IPS-NIHi11 (cell line): ENCODE measurements at regions not wholly inside any gene's neighbourhood (a gene's known extent, or its start where the extent isn't known, plus 50 kb on each side); places are given as distances from the start of the nearest gene placed in this dataset.

Experiments
- DNase-seq: peaks from one replicate; pipeline ENCODE4 v3.0.0; 2012; ENCODE audit warnings: mixed read lengths, low spot score

GRCh38 chr6:156407334-156407733 lies 369.8 kb upstream of the ARID1B start:
- no peak for DNase-seq

DNA sequence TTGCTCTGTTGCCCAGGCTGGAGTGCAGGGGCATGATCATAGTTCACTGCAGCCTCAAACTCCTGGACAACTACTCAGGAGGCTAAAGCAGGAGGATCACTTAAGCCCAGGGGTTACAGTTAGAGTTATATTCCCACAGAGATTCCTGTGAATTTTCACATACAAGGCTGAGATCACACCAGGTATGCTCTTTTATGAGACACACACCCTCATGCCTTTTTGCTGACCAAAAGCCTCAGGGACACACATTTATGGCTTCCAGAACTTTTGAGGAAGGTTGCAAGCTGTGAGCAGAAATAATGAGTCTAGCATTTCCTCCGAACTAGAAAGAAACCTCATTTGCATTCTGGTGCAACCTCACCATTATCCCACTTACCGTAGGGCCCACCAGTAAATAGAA lies 370.5 kb upstream of the ARID1B start:
- DNase-seq, result no peak

- no peak for DNase-seq
These were observed 371.1 kb upstream of the ARID1B start for GRCh38 chr6:156406099-156406498.

- no peak for DNase-seq
These were observed 374.6 kb upstream of the ARID1B start for GRCh38 chr6:156402628-156403027.

DNA sequence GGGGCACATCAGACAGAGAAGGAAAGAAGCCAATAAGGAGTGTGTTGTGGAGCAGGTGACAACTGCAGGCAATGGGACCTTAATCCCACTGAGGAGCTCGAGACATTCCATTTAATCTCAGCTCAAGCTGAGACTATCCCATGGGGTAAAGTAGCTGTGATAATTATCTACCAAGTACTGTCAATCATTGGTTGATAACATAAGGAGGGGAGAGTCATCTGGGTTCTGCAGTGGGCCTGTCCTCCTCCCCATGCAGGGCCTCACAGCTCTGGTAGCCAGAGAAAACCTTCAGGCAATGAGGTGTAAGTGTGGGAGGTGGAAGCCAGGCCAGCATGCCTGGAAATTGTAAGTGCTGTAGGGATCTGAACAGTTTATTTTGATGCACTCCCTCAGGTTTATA lies 375.0 kb upstream of the ARID1B start:
- DNase-seq, result no peak

- no peak for DNase-seq
These were observed 376.7 kb upstream of the ARID1B start for GRCh38 chr6:156400487-156400886.

DNA sequence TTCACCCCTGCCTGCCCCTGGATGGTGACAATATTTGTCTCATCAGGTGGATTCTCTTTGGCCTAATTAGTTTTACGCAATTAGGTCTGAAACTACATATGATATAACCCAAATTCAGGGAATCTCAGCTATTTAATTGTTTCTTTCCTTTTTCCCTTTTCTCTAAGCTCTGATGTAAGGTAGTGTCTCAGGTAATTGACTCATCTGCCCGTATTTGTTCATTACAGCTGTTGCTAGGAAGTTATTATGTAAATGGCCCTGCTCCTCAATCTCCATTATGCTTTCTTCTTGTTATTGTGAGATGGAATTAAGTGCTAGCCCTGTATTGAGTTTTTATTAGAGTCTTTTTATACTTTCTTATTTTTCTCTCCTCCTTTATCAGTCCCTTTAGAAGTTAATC lies 378.2 kb upstream of the ARID1B start:
- DNase-seq, result no peak

DNA sequence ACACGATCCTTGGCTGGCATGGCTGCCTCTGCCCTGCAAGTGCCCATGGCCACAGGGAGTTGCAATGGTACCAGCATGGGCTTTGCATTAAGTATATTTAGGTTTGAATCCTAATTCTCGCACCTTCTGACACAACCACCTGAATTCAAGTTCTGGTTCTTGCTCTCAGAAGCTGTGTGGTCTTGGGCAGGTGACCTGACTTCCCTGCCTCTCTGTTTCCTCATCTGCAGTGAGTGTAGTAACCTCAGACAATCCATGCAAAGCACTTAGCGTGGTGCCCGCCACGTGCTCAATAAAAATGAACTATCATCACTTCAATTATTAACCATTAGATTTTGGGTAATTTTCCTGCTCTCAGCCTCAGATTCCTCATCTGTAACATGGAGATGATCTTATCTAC lies 378.8 kb upstream of the ARID1B start:
- no peak for DNase-seq

DNA sequence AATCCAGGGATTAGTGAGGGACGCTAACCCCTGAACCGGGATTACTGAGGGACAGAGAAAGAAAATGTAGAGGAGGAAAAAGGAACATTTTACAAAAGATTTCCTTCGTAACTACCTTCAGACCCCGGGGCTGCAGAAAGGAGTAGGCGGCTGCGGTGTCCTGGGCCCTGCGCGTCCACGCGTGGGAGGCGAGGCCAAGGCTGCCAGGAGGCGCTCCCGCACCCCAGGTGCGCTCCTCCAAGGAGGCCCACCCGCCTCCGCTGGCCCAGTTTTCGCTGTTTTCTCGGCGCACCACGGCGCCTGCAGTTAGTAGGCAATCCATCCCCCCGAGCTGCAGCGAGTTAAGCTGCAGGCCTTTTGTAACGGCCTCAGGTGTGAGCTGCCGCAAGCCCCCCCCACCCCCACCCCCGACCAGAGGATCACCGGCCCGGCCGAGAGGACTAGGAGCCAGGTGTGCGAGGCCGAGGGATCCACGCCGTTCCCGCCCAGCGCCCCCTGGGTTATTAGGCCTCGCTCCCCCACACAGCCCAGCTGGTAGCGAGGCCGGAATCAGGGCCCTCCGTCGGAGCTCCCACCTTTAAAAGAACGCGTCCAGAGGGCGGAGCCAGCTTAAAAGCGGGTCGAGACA lies 380.3 kb upstream of the ARID1B start:
- peak; percentile 41 for DNase-seq

DNA sequence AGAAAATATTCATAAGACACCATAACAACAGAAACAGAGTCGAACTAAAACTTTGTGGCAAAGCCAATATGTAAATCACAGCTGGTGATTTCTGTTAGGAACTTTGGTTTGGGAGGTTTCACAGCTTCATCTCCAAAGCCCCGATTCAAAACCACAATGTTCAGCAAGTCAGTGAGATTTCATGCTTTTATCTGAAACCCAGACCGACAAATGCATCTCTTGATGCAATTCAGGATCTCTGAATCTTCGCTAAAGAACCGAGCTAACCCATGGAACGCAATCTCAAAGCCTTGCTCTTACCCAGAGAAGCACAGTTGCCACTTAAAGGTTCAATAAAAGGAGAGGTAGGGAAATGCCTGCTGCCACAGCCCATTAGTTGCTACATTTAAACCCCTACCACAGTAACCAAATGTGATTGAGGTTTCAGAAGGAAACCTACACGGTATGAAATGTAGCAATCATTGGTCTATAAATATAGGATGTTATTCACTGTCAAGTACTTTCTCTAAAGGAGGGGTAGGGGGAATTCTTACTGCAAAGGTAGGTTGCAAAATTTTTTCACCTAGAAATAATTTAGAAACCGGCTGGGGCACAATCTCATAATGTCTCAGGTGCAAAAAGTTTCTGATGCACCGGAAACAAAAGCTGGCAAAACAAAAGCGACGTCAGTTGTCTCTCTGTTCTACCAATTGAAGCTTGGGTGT lies 381.0 kb upstream of the ARID1B start:
- DNase-seq, result no peak

DNA sequence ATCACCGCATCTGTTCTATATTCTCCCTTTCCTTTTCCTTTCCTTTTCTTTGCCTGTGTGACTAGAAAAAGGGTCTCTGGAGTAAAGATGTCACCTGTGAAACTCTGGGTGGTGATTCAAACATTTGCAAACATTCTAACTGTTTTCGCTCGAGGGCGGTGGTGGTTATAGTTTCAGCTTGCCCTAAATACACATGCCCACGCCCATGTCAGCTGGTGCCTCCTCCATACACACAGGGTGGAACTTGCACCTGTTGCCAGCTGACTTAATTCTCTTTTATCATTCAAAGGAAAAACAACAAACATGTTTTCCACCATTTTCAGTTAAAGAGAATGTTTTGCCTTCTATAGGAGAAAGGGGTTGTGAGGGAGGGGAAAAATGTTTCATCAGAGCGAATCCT lies 381.9 kb upstream of the ARID1B start:
- no peak for DNase-seq

- no peak for DNase-seq
These were observed 384.5 kb upstream of the ARID1B start for GRCh38 chr6:156392648-156393047.

- no peak for DNase-seq
These were observed 385.2 kb upstream of the ARID1B start for GRCh38 chr6:156391977-156392376.

DNA sequence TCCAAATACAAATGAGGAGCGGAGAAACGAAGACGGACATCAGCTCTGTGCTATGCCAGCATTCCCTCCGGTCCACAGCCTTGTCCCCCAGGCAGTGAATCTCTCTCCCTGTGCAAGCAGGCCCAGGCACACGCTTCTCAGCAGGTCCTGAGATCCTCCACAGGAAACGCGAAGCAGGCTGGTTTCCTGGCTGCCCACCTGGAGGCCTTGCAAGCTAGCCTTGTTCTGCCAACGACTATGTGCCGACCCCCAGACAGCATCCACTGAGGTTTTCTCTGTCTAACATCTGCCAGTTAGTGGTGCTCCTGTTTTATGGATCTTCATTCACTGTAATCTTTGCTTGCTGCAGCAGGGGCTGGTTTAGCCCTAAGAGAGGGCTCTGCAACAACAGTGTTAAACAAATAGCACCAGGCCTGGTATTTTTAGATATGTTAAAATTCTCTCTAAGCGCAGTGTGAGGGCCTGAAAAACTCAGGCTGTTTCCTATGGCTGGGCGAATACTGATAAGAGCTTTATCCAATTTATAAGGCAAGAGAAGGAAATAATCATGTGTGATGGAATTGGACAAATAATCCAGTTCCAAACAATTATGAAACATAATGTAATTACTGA lies 386.0 kb upstream of the ARID1B start:
- DNase-seq, result no peak

GRCh38 chr6:156390621-156391020 lies 386.6 kb upstream of the ARID1B start:
- DNase-seq, result no peak

DNA sequence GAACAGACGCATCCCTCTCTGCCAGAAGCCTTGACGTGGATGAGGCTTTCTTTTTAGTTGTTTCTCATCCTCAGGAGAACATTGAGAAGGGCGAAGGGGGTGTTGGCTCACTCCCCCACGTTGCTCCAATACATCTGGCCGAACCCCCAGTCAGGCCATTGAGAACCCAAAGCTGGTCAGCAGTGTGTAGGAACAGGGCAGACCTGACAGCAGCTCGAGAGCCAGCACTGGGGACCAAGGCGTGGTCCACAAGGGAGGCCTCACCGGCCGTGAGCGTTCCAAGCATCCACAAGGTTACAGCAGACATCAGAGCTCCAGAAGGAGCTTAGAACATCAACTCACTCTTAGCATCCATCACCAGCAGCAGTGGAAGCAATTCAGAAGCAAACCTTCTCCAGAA lies 387.9 kb upstream of the ARID1B start:
- DNase-seq, result no peak

GRCh38 chr6:156387472-156387871 lies 389.7 kb upstream of the ARID1B start:
- DNase-seq, result no peak

DNA sequence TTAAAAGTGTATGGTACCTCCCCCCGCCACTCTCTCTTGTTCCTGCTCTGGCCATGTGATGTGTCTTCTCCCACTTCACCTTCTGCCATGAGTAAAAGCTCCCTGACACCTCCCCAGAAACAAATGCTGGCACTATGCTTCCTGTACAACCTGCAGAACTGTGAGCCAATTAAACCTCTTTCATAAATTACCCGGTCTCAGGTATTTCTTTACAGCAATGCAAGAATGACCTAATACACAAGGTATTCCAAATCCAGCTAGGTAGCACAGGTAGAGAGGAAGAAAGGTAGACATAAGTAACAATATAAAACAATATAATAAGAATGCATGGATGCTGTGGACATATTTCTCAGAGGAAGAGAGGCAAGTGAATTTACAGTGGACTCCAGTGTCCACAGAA lies 394.1 kb upstream of the ARID1B start:
- no peak for DNase-seq

DNA sequence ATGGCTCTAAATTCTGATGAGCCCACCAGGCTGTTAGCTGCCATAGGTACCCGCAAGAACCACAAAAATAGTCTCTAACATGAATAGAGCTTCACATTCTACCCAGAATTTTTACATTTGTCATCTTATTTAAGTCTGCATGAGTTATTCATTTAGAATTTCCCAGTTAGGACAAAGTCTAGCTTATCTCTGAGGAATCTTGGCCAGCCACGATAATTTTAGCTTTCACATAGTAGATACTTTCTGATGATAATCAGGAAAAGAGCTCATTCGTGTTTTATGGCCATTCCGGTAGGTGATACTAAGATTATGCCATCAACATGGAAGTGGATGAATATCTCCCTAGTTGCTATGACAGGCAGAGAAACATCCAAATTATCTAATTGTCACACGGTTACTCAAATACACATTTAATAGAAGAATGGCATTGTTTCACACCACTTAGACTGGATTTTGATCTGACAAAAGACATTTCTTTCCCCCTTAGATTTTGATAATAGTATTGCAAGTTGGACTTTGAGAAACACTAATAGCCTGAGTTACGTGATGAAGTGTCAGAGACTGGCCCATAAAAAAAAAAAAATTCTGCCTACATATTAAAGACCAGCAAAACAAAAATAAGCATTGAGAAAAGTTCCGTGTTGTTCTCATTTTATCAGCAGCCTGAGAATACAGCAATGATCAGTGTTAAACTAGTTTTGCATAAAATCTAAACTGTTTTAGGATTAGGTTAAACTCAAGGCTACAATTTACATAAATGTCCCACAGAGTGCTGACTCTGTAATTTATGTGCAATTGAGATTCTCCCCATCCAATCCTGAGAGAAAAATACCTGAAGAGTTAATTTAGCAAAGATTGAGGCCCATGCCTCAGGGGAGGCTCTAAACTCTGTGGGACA lies 397.5 kb upstream of the ARID1B start:
- DNase-seq, result no peak

GRCh38 chr6:156378853-156379252 lies 398.3 kb upstream of the ARID1B start:
- DNase-seq, result no peak

DNA sequence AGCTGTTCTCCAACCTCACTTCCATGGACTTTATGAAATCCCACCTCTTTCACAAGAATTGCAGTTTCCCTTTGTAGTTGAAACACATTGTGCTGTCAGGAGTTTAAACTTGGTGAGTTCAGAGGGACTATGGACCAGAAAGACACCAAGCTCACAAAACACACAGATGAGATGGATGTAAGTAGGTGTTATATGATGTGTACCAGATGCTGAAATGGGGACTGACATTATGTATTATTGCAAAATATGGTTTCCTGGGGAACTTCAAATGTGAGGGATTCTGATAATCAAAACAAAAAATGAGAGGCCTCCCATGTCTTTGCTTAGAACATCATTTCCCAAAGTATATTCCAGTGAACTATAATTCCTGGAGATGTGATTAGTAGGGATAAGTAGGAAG lies 401.1 kb upstream of the ARID1B start:
- DNase-seq, result no peak

DNA sequence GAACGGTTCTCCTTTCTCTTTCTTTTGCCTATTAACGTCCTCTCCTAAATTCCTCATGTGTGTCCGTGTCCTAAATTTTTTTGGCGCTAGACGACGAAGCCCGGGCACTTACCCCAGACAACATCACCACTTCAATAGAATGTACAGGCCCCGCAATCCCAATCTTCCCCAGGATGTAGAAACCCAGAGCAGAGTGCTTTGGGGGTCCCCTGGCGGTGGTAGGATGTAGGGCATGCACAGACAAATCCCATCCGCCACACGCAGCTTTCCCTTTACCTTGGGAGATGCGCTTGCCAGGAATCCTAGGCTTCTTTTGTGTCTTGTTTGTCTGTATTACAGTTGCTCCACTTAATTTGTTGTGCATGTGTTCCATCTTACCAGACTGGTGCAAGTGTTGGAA lies 417.3 kb upstream of the ARID1B start:
- peak; percentile 76 for DNase-seq

GRCh38 chr6:156352861-156353260 lies 424.3 kb upstream of the ARID1B start:
- DNase-seq, result no peak
